ENCODE measurements at regions not wholly inside any gene's neighbourhood (a gene's known extent, or its start where the extent isn't known, plus 50 kb on each side); places are given as distances from the start of the nearest gene placed in this dataset.
A peak's percentile ranks its signal among the peaks of the same experiment; 100 is the strongest.

GRCh38 chr1:88188038-88188437 is 496.0 kb upstream of the PKN2 start:
- no peak for TF ChIP-seq CTCF (IDR thresholded peaks at IDR 0.05; ENCODE audit: control extremely low read depth, extremely low read depth, low read depth, missing control alignments)
- POLR2A ChIA-PET = no interaction called here
- CTCF ChIA-PET = interaction anchor here (0.7 kb wide), 1 partner anchor 9 kb away, joined by 3 read pairs; no protein-coding TSS in a partner anchor
- no peak for DNase-seq (ENCODE audit: extremely low spot score)

GRCh38 chr1:88189525-88189924 is 494.5 kb upstream of the PKN2 start:
- CTCF ChIA-PET = interaction anchor here (0.8 to 1.1 kb wide), 2 partner anchors 9 to 24 kb away, joined by 3 read pairs; no protein-coding TSS in a partner anchor
- no peak for TF ChIP-seq CTCF (IDR thresholded peaks at IDR 0.05; ENCODE audit: control extremely low read depth, extremely low read depth, low read depth, missing control alignments)
- POLR2A ChIA-PET = no interaction called here
- DNase-seq (ENCODE audit: extremely low spot score) = no peak

- TF ChIP-seq CTCF (IDR thresholded peaks at IDR 0.05; ENCODE audit: control extremely low read depth, extremely low read depth, low read depth, missing control alignments) = no peak
- peak; percentile 10 for DNase-seq (ENCODE audit: extremely low spot score)
- POLR2A ChIA-PET = no interaction called here
- CTCF ChIA-PET = interaction anchor here (2.1 to 4.6 kb wide), 2 partner anchors 12 kb away, joined by 5 to 33 read pairs; no protein-coding TSS in a partner anchor
Observed at GRCh38 chr1:88191917-88192316, 492.2 kb upstream of the PKN2 start.

- CTCF ChIA-PET = interaction anchor here (4.6 kb wide), 1 partner anchor 14 kb away, joined by 33 read pairs; no protein-coding TSS in a partner anchor
- no peak for DNase-seq (ENCODE audit: extremely low spot score)
- no peak for TF ChIP-seq CTCF (IDR thresholded peaks at IDR 0.05; ENCODE audit: control extremely low read depth, extremely low read depth, low read depth, missing control alignments)
- POLR2A ChIA-PET = no interaction called here
Observed at GRCh38 chr1:88194542-88194941, 489.5 kb upstream of the PKN2 start.

- TF ChIP-seq CTCF (IDR thresholded peaks at IDR 0.05; ENCODE audit: control extremely low read depth, extremely low read depth, low read depth, missing control alignments) = no peak
- CTCF ChIA-PET = interaction anchor here (1.7 to 2.9 kb wide), 2 partner anchors 20 to 23 kb away, joined by 3 to 16 read pairs; no protein-coding TSS in a partner anchor
Observed at GRCh38 chr1:88200545-88200944, 483.5 kb upstream of the PKN2 start.

GRCh38 chr1:88204111-88204510 is 480.0 kb upstream of the PKN2 start:
- ChIA-PET POLR2A (no interaction called here), CTCF (interaction anchor here (1.2 to 1.5 kb wide), 2 partner anchors 12 to 25 kb away, joined by 3 to 5 read pairs; no protein-coding TSS in a partner anchor)
- DNase-seq (ENCODE audit: extremely low spot score) = no peak
- no peak for TF ChIP-seq CTCF (IDR thresholded peaks at IDR 0.05; ENCODE audit: control extremely low read depth, extremely low read depth, low read depth, missing control alignments)

More at GRCh38 chr1:88200545-88200944, 483.5 kb upstream of the PKN2 start:
- POLR2A ChIA-PET = no interaction called here
- no peak for DNase-seq (ENCODE audit: extremely low spot score)

Measured in GM10248 (cell line).